ENCODE measurements at regions not wholly inside any gene's neighbourhood (a gene's known extent, or its start where the extent isn't known, plus 50 kb on each side); places are given as distances from the start of the nearest gene placed in this dataset.
"Not testable (repeated sequence)": the region's sequence is repeated elsewhere in the genome, so short reads cannot be mapped to it uniquely, and the experiment has no call there.

- DNase-seq = no peak
Measured at GRCh38 chr6:167408235-167408869, 83.5 kb downstream of the TTLL2 start.

- no peak for DNase-seq
Measured at GRCh38 chr6:167409079-167409478, 84.2 kb downstream of the TTLL2 start.

GRCh38 chr6:167409694-167410093, 84.8 kb downstream of the TTLL2 start:
- no peak for DNase-seq

- no peak for DNase-seq
Measured at GRCh38 chr6:167410462-167410861, 85.6 kb downstream of the TTLL2 start.

- no peak for DNase-seq
Measured at GRCh38 chr6:167412506-167412905, 87.6 kb downstream of the TTLL2 start.

- no peak for DNase-seq
Measured at GRCh38 chr6:167415441-167415961, 90.6 kb downstream of the TTLL2 start.

- no peak for DNase-seq
Measured at GRCh38 chr6:167416676-167417430, 92.0 kb downstream of the TTLL2 start.

- DNase-seq = no peak
Measured at GRCh38 chr6:167420177-167420576, 95.3 kb downstream of the TTLL2 start.

GRCh38 chr6:167420858-167421766, 96.2 kb downstream of the TTLL2 start:
- no peak for DNase-seq

- not testable (repeated sequence) for DNase-seq
Measured at GRCh38 chr6:167421944-167422343, 97.1 kb downstream of the TTLL2 start.

GRCh38 chr6:167422934-167423333, 98.0 kb downstream of the TTLL2 start:
- no peak for DNase-seq

- no peak for DNase-seq
Measured at GRCh38 chr6:167424060-167424673, 99.3 kb downstream of the TTLL2 start.

GRCh38 chr6:167424700-167425099, 99.8 kb downstream of the TTLL2 start:
- no peak for DNase-seq

- no peak for DNase-seq
Measured at GRCh38 chr6:167426084-167426483, 101.2 kb downstream of the TTLL2 start.

GRCh38 chr6:167426651-167427050, 101.8 kb downstream of the TTLL2 start:
- peak in 1 of 3 experiments; percentile 49 for DNase-seq

GRCh38 chr6:167428664-167429333, 103.9 kb downstream of the TTLL2 start:
- DNase-seq = no peak

GRCh38 chr6:167429353-167429752, 104.5 kb downstream of the TTLL2 start:
- DNase-seq = no peak

GRCh38 chr6:167435209-167435728, 110.4 kb downstream of the TTLL2 start:
- peak in 1 of 3 experiments; percentile 51 for DNase-seq

GRCh38 chr6:167437888-167438484, 113.1 kb downstream of the TTLL2 start:
- DNase-seq = no peak

GRCh38 chr6:167441715-167442206, 116.9 kb downstream of the TTLL2 start:
- peak in 2 of 3 experiments; percentile 61 to 69 for DNase-seq

GRCh38 chr6:167442245-167442644, 117.4 kb downstream of the TTLL2 start:
- DNase-seq = peak in 2 of 3 experiments; percentile 61 to 82
